Liver (tissue), 8 donors: ENCODE measurements at regions not wholly inside any gene's neighbourhood (a gene's known extent, or its start where the extent isn't known, plus 50 kb on each side); places are given as distances from the start of the nearest gene placed in this dataset.

Experiments used
- DNase-seq: peaks from one replicate; pipeline ENCODE4 v3.0.0-alpha.2; 2017; ENCODE audit warnings: low spot score
- H3K27ac ChIP-seq, 2 donors: one replicate each; pipeline ENCODE4 v1.7.0; 2013; ENCODE audit warnings: inconsistent platforms in 2 of 2, low read length in 2 of 2, control low read depth in 1 of 2, low read depth in 1 of 2, mild to moderate bottlenecking in 1 of 2
- H3K27me3 ChIP-seq, 4 donors: one replicate each; pipeline versions ENCODE4 v1.6.1 to v1.7.0; 2013; ENCODE audit warnings: low read length in 3 of 4, inconsistent platforms in 1 of 4, mild to moderate bottlenecking in 1 of 4, moderate library complexity in 1 of 4; ENCODE audit not compliant: control insufficient read depth in 4 of 4, insufficient read depth in 4 of 4
- H3K36me3 ChIP-seq, 4 donors: one replicate each; pipeline versions ENCODE4 v1.6.1 to v1.7.0; 2013; ENCODE audit warnings: low read length in 3 of 4, mild to moderate bottlenecking in 3 of 4, low read depth in 1 of 4, moderate library complexity in 1 of 4; ENCODE audit not compliant: control insufficient read depth in 4 of 4, insufficient read depth in 3 of 4
- H3K4me1 ChIP-seq, 4 donors: one replicate each; pipeline versions ENCODE4 v1.6.1 to v1.7.0; 2013; ENCODE audit warnings: low read length in 3 of 4, mild to moderate bottlenecking in 3 of 4, moderate library complexity in 1 of 4; ENCODE audit not compliant: control insufficient read depth in 4 of 4, insufficient read depth in 4 of 4
- H3K4me3 ChIP-seq, 3 donors: one replicate each; pipeline versions ENCODE4 v1.6.1 to v1.7.0; 2013; ENCODE audit warnings: low read length in 3 of 3, control low read depth in 1 of 3, low read depth in 1 of 3, mild to moderate bottlenecking in 1 of 3
- H3K9ac ChIP-seq, 2 donors: one replicate each; pipeline ENCODE4 v1.7.0; 2013; ENCODE audit warnings: low read length in 2 of 2, mild to moderate bottlenecking in 2 of 2, moderate library complexity in 2 of 2, control low read depth in 1 of 2, low read depth in 1 of 2
- H3K9me3 ChIP-seq, 4 donors: one replicate each; pipeline versions ENCODE4 v1.6.1 to v1.7.0; 2013; ENCODE audit warnings: low read length in 3 of 4; ENCODE audit not compliant: control insufficient read depth in 4 of 4
- EGR1 ChIP-seq, 2 donors: IDR thresholded peaks; 2 replicates each; pipeline ENCODE4 v1.6.1; 2016 to 2018; ENCODE audit warnings: antibody characterized with exemption in 2 of 2, low read depth in 2 of 2
- FOXA1 ChIP-seq: IDR thresholded peaks from 2 replicates; pipeline ENCODE4 v1.6.1; 2016; ENCODE audit warnings: antibody characterized with exemption
- FOXA2 ChIP-seq: IDR thresholded peaks from 2 replicates; pipeline ENCODE4 v1.6.1; 2016; ENCODE audit warnings: antibody characterized with exemption
- GABPA ChIP-seq, 2 donors: IDR thresholded peaks in 1 of 2; conservative IDR thresholded peaks in 1 of 2; 2 replicates each; pipeline ENCODE4 v1.6.1; 2016; ENCODE audit warnings: antibody characterized with exemption in 2 of 2, mild to moderate bottlenecking in 1 of 2, moderate library complexity in 1 of 2
- HNF4A ChIP-seq, 2 donors: conservative IDR thresholded peaks; 2 replicates each; pipeline ENCODE4 v1.6.1; 2016; ENCODE audit warnings: antibody characterized with exemption in 2 of 2, mild to moderate bottlenecking in 2 of 2
- HNF4G ChIP-seq: IDR thresholded peaks from 2 replicates; pipeline ENCODE4 v1.6.1; 2016; ENCODE audit warnings: antibody characterized with exemption
- NR2F2 ChIP-seq: IDR thresholded peaks from 2 replicates; pipeline ENCODE4 v1.6.1; 2016; ENCODE audit warnings: antibody characterized with exemption
- RAD21 ChIP-seq, 2 donors: IDR thresholded peaks; 2 replicates each; pipeline ENCODE4 v1.6.1; 2016; ENCODE audit warnings: antibody characterized with exemption in 2 of 2, mild to moderate bottlenecking in 2 of 2
- RXRA ChIP-seq, 2 donors: IDR thresholded peaks; 2 replicates each; pipeline ENCODE4 v1.6.1; 2017 to 2018; ENCODE audit warnings: antibody characterized with exemption in 2 of 2, mild to moderate bottlenecking in 1 of 2
- SP1 ChIP-seq: IDR thresholded peaks from 2 replicates; pipeline ENCODE4 v1.6.1; 2018; ENCODE audit warnings: antibody characterized with exemption, mild to moderate bottlenecking
- TAF1 ChIP-seq: conservative IDR thresholded peaks from 2 replicates; pipeline ENCODE4 v1.6.1; 2016; ENCODE audit warnings: antibody characterized with exemption, mild to moderate bottlenecking
- YY1 ChIP-seq: IDR thresholded peaks from 2 replicates; pipeline ENCODE4 v1.6.1; 2016; ENCODE audit warnings: antibody characterized with exemption, mild to moderate bottlenecking
- WGBS: extraction: QIAGEN DNeasy Blood & Tissue Kit; methylation state at CpG from one replicate; pipeline ENCODE4 v1.1.7; 2013; 5-methylcytosine and 5-hydroxymethylcytosine counted together
- TF ChIP-seq, protein P1 (sequence below): IDR thresholded peaks from 2 replicates; pipeline ENCODE4 v1.6.1; 2016; ENCODE audit warnings: antibody characterized with exemption
- TF ChIP-seq, protein P2 (sequence below): IDR thresholded peaks from 2 replicates; pipeline ENCODE4 v1.6.1; 2016; ENCODE audit warnings: antibody characterized with exemption, mild to moderate bottlenecking
- TF ChIP-seq, protein P3 (sequence below): IDR thresholded peaks from 2 replicates; pipeline ENCODE4 v1.6.1; 2016; ENCODE audit warnings: antibody characterized with exemption
- TF ChIP-seq, protein P4 (sequence below): fragments of 150-350 bp; IDR thresholded peaks from 2 replicates; pipeline ENCODE4 v1.5.1; 2017; ENCODE audit warnings: improper control_type of control experiment, low read depth, low read length; ENCODE audit not compliant: missing input control
- TF ChIP-seq, protein P5 (sequence below): IDR thresholded peaks from 2 replicates; pipeline ENCODE4 v1.6.1; 2016; ENCODE audit warnings: antibody characterized with exemption
- donor health status: healthy.
- donor health status: healthy.
- donor health status: healthy.
- donor health status: healthy.
- donor health status: healthy.

DNA sequence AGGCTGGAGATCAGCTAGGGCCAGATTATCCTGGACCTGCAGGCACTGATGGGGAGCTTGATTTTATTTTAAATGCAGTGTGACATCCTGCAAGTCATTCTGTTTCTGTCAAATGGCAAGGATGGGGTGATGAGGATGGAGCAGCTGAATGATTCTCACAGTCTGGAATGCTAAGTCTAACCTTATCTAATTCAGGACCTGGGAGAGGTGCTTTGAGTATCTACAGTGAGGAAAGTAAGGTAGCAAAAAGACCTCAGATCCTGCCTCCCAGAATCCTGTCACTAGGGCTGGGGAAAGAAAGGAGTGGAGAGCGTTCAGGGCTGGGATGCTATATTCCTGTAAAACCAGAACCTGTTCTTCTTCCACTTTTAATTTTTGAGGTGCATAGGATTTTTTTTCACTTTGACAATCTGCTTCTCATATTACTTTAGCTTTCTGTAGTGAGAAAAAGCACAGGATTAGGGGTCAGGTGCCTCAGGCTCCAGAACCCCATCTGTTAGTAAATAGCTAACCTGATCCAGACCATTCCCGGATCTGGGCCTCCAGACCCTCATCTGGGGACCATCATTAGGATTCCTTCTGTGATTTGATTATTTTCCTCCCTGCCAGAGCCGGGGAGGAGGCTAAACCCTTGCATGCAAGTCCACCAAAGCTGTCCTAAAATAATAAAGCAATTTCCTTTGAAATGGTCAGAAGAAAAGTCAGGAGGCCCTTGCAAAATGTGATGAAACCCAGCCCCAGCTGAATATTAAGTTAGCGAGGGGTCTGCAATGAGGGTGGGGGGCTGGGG is 54.7 kb downstream of the ASCL1 start:
- 69% methylated on average over 4 of the region's 4 CpGs for WGBS
- Histone ChIP-seq H3K4me1 (no peaks in the 10 kb centered on the region), H3K9me3 (no peaks in the 10 kb centered on the region), H3K27ac (no peak overlapping the region), H3K27me3 (no peaks in the 10 kb centered on the region), H3K4me3 (no peak overlapping the region), H3K9ac (no peak overlapping the region), H3K36me3 (no peaks in the 10 kb centered on the region)
- TF ChIP-seq, protein P1, sequence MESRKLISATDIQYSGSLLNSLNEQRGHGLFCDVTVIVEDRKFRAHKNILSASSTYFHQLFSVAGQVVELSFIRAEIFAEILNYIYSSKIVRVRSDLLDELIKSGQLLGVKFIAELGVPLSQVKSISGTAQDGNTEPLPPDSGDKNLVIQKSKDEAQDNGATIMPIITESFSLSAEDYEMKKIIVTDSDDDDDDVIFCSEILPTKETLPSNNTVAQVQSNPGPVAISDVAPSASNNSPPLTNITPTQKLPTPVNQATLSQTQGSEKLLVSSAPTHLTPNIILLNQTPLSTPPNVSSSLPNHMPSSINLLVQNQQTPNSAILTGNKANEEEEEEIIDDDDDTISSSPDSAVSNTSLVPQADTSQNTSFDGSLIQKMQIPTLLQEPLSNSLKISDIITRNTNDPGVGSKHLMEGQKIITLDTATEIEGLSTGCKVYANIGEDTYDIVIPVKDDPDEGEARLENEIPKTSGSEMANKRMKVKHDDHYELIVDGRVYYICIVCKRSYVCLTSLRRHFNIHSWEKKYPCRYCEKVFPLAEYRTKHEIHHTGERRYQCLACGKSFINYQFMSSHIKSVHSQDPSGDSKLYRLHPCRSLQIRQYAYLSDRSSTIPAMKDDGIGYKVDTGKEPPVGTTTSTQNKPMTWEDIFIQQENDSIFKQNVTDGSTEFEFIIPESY = no peak
- TF ChIP-seq TAF1 (no peak), FOXA2 (no peak)
- no peak for DNase-seq

DNA sequence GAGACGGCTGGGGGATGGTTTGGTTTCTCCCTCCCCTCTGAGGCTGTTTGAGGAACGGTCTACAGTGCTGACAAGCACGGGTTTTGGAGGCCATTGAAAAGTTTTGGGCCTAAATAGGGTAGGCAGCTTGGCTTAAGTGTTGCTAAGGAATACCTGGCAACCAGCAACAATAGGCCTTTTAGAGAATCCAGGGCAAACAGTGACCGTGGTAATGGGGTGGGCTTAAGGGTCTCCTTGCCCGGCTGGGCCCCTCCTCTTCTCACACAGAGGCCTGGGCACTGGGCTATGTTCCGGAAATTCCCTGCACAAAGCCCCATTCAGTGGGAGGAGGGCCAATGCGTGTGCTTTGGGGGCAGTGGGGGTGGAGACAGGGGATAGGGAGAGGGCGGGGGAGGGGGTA is 55.4 kb downstream of the ASCL1 start:
- Histone ChIP-seq H3K36me3 (no peaks in the 10 kb centered on the region), H3K27me3 (no peaks in the 10 kb centered on the region), H3K4me3 (no peak overlapping the region), H3K4me1 (no peaks in the 10 kb centered on the region), H3K27ac (no peak overlapping the region), H3K9ac (no peak overlapping the region), H3K9me3 (no peaks in the 10 kb centered on the region)
- DNase-seq = no peak
- 48% methylated on average over 8 of the region's 8 CpGs for WGBS
- no peak for TF ChIP-seq RAD21 (IDR thresholded peaks at IDR 0.05)
- TF ChIP-seq GABPA (IDR thresholded peaks at IDR 0.05 in 1 of 2, conservative IDR thresholded peaks at IDR 0.05 in 1 of 2) = no peak
- no peak for TF ChIP-seq TAF1
- no peak for TF ChIP-seq FOXA1
- no peak for TF ChIP-seq NR2F2
- no peak for TF ChIP-seq HNF4A (conservative IDR thresholded peaks at IDR 0.05)
- no peak for TF ChIP-seq SP1
- no peak for TF ChIP-seq FOXA2
- TF ChIP-seq EGR1 (IDR thresholded peaks at IDR 0.05; ENCODE audit: low read depth in 2 of 2) = no peak
- TF ChIP-seq RXRA (IDR thresholded peaks at IDR 0.05) = no peak
- TF ChIP-seq, protein P2, sequence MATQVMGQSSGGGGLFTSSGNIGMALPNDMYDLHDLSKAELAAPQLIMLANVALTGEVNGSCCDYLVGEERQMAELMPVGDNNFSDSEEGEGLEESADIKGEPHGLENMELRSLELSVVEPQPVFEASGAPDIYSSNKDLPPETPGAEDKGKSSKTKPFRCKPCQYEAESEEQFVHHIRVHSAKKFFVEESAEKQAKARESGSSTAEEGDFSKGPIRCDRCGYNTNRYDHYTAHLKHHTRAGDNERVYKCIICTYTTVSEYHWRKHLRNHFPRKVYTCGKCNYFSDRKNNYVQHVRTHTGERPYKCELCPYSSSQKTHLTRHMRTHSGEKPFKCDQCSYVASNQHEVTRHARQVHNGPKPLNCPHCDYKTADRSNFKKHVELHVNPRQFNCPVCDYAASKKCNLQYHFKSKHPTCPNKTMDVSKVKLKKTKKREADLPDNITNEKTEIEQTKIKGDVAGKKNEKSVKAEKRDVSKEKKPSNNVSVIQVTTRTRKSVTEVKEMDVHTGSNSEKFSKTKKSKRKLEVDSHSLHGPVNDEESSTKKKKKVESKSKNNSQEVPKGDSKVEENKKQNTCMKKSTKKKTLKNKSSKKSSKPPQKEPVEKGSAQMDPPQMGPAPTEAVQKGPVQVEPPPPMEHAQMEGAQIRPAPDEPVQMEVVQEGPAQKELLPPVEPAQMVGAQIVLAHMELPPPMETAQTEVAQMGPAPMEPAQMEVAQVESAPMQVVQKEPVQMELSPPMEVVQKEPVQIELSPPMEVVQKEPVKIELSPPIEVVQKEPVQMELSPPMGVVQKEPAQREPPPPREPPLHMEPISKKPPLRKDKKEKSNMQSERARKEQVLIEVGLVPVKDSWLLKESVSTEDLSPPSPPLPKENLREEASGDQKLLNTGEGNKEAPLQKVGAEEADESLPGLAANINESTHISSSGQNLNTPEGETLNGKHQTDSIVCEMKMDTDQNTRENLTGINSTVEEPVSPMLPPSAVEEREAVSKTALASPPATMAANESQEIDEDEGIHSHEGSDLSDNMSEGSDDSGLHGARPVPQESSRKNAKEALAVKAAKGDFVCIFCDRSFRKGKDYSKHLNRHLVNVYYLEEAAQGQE = no peak
- TF ChIP-seq, protein P3, sequence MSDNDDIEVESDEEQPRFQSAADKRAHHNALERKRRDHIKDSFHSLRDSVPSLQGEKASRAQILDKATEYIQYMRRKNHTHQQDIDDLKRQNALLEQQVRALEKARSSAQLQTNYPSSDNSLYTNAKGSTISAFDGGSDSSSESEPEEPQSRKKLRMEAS = no peak
- no peak for TF ChIP-seq HNF4G
- TF ChIP-seq, protein P4, sequence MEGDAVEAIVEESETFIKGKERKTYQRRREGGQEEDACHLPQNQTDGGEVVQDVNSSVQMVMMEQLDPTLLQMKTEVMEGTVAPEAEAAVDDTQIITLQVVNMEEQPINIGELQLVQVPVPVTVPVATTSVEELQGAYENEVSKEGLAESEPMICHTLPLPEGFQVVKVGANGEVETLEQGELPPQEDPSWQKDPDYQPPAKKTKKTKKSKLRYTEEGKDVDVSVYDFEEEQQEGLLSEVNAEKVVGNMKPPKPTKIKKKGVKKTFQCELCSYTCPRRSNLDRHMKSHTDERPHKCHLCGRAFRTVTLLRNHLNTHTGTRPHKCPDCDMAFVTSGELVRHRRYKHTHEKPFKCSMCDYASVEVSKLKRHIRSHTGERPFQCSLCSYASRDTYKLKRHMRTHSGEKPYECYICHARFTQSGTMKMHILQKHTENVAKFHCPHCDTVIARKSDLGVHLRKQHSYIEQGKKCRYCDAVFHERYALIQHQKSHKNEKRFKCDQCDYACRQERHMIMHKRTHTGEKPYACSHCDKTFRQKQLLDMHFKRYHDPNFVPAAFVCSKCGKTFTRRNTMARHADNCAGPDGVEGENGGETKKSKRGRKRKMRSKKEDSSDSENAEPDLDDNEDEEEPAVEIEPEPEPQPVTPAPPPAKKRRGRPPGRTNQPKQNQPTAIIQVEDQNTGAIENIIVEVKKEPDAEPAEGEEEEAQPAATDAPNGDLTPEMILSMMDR = no peak
- TF ChIP-seq, protein P5, sequence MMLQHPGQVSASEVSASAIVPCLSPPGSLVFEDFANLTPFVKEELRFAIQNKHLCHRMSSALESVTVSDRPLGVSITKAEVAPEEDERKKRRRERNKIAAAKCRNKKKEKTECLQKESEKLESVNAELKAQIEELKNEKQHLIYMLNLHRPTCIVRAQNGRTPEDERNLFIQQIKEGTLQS = no peak
- TF ChIP-seq YY1 = no peak
